ENCODE measurements at regions not wholly inside any gene's neighbourhood (a gene's known extent, or its start where the extent isn't known, plus 50 kb on each side); places are given as distances from the start of the nearest gene placed in this dataset.

DNA sequence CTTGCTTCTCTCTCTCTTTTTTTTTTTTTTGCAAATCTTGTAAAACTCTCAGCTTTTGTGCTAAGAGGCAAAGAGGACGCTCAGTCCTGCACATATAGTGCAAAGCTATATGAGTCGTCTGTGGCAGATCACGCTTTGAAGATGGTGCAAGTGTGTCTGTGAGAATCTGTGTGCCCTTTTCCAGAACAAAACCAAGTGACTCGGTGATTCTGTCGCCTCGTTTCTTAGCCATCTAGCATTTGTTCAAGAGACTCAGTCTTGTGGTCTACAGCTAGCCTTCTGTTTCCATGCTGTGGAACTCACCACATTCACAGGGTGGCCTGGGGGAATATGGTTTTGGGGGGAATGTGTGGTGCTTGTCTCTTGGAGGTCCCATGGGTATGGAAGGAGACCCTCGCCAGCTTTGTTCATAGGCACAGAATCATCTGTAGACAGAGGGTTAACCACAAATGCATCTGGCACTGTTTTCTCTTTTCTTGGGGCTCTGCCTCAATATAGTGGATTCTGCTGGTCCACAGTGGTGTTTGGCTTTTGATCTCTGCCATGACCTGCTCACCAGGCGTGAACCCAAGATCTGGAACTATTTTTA is 82.1 kb downstream of the C9orf152 start:
- ATAC-seq, result no peak
- TF ChIP-seq ISL1 (CRISPR knock-in tag; IDR thresholded peaks at IDR 0.05), result no peak

- TF ChIP-seq ZNF70 (CRISPR knock-in tag; IDR thresholded peaks at IDR 0.05), result no peak
- TF ChIP-seq RARB (CRISPR knock-in tag; IDR thresholded peaks at IDR 0.05), result no peak
- no peak for ATAC-seq
Observed at GRCh38 chr9:110126499-110126941, 81.4 kb downstream of the C9orf152 start.

GRCh38 chr9:110126986-110127864 is 80.7 kb downstream of the C9orf152 start:
- no peak for ATAC-seq
- TF ChIP-seq PPARA (CRISPR knock-in tag; IDR thresholded peaks at IDR 0.05; ENCODE audit: borderline replicate concordance), result no peak
- TF ChIP-seq BACH2 (CRISPR knock-in tag; IDR thresholded peaks at IDR 0.05; ENCODE audit: borderline replicate concordance), result no peak
- no peak for TF ChIP-seq ZNF8 (CRISPR knock-in tag; IDR thresholded peaks at IDR 0.05)
- TF ChIP-seq GLIS3 (CRISPR knock-in tag; IDR thresholded peaks at IDR 0.05), result no peak
- no peak for TF ChIP-seq RARB (CRISPR knock-in tag; IDR thresholded peaks at IDR 0.05)
- TF ChIP-seq TCF4 (CRISPR knock-in tag; IDR thresholded peaks at IDR 0.05; ENCODE audit: borderline replicate concordance), result no peak
- TF ChIP-seq, protein P1, sequence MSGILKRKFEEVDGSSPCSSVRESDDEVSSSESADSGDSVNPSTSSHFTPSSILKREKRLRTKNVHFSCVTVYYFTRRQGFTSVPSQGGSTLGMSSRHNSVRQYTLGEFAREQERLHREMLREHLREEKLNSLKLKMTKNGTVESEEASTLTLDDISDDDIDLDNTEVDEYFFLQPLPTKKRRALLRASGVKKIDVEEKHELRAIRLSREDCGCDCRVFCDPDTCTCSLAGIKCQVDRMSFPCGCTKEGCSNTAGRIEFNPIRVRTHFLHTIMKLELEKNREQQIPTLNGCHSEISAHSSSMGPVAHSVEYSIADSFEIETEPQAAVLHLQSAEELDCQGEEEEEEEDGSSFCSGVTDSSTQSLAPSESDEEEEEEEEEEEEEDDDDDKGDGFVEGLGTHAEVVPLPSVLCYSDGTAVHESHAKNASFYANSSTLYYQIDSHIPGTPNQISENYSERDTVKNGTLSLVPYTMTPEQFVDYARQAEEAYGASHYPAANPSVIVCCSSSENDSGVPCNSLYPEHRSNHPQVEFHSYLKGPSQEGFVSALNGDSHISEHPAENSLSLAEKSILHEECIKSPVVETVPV (CRISPR knock-in tag; IDR thresholded peaks at IDR 0.05), result no peak
- no peak for TF ChIP-seq ZC3H10 (CRISPR knock-in tag; IDR thresholded peaks at IDR 0.05)
- TF ChIP-seq ISL1 (CRISPR knock-in tag; IDR thresholded peaks at IDR 0.05), result no peak
- TF ChIP-seq, protein P2, sequence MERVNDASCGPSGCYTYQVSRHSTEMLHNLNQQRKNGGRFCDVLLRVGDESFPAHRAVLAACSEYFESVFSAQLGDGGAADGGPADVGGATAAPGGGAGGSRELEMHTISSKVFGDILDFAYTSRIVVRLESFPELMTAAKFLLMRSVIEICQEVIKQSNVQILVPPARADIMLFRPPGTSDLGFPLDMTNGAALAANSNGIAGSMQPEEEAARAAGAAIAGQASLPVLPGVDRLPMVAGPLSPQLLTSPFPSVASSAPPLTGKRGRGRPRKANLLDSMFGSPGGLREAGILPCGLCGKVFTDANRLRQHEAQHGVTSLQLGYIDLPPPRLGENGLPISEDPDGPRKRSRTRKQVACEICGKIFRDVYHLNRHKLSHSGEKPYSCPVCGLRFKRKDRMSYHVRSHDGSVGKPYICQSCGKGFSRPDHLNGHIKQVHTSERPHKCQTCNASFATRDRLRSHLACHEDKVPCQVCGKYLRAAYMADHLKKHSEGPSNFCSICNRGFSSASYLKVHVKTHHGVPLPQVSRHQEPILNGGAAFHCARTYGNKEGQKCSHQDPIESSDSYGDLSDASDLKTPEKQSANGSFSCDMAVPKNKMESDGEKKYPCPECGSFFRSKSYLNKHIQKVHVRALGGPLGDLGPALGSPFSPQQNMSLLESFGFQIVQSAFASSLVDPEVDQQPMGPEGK (CRISPR knock-in tag; IDR thresholded peaks at IDR 0.05; ENCODE audit: borderline replicate concordance), result no peak
- TF ChIP-seq TSHZ2 (CRISPR knock-in tag; IDR thresholded peaks at IDR 0.05), result no peak
- no peak for TF ChIP-seq ZNF70 (CRISPR knock-in tag; IDR thresholded peaks at IDR 0.05)

GRCh38 chr9:110128664-110129329 is 79.2 kb downstream of the C9orf152 start:
- no peak for ATAC-seq
- no peak for TF ChIP-seq BACH2 (CRISPR knock-in tag; IDR thresholded peaks at IDR 0.05; ENCODE audit: borderline replicate concordance)
- TF ChIP-seq ISL1 (CRISPR knock-in tag; IDR thresholded peaks at IDR 0.05), result no peak
- no peak for TF ChIP-seq ESRRG (CRISPR knock-in tag; IDR thresholded peaks at IDR 0.05)
- TF ChIP-seq PPARA (CRISPR knock-in tag; IDR thresholded peaks at IDR 0.05; ENCODE audit: borderline replicate concordance), result no peak
- TF ChIP-seq, protein P3, sequence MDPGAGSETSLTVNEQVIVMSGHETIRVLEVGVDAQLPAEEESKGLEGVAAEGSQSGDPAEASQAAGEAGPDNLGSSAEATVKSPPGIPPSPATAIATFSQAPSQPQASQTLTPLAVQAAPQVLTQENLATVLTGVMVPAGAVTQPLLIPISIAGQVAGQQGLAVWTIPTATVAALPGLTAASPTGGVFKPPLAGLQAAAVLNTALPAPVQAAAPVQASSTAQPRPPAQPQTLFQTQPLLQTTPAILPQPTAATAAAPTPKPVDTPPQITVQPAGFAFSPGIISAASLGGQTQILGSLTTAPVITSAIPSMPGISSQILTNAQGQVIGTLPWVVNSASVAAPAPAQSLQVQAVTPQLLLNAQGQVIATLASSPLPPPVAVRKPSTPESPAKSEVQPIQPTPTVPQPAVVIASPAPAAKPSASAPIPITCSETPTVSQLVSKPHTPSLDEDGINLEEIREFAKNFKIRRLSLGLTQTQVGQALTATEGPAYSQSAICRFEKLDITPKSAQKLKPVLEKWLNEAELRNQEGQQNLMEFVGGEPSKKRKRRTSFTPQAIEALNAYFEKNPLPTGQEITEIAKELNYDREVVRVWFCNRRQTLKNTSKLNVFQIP (CRISPR knock-in tag; IDR thresholded peaks at IDR 0.05; ENCODE audit: borderline replicate concordance, low read depth), result no peak
- TF ChIP-seq, protein P4, sequence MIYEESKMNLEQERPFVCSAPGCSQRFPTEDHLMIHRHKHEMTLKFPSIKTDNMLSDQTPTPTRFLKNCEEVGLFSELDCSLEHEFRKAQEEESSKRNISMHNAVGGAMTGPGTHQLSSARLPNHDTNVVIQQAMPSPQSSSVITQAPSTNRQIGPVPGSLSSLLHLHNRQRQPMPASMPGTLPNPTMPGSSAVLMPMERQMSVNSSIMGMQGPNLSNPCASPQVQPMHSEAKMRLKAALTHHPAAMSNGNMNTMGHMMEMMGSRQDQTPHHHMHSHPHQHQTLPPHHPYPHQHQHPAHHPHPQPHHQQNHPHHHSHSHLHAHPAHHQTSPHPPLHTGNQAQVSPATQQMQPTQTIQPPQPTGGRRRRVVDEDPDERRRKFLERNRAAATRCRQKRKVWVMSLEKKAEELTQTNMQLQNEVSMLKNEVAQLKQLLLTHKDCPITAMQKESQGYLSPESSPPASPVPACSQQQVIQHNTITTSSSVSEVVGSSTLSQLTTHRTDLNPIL (CRISPR knock-in tag; IDR thresholded peaks at IDR 0.05; ENCODE audit: low read depth), result no peak
